Gastrocnemius medialis (tissue), 4 donors: ENCODE measurements at regions not wholly inside any gene's neighbourhood (a gene's known extent, or its start where the extent isn't known, plus 50 kb on each side); places are given as distances from the start of the nearest gene placed in this dataset.

Experiments used
- ATAC-seq, 2 donors: fragments of 150-250 bp; one replicate each; pipeline ENCODE4 v1.9.1; 2016
- DNase-seq, 2 donors: peaks; one replicate each; pipeline ENCODE4 v3.0.0-alpha.2; 2019
- H3K27ac ChIP-seq, 4 donors: fragments of 200-600 bp; sonication (generic); 1 replicate in 1 of 4; 2 replicates in 3 of 4; pipeline ENCODE4 v1.5.1; 2016 to 2018; ENCODE audit warnings: mild to moderate bottlenecking in 2 of 4, moderate library complexity in 1 of 4
- H3K27me3 ChIP-seq, 3 donors: fragments of 200-600 bp; sonication (generic) in 2 of 3; 1 replicate in 1 of 3; 2 replicates in 2 of 3; pipeline versions ENCODE4 v1.5.1 to v1.6.0; 2016 to 2019; ENCODE audit warnings: mild to moderate bottlenecking in 1 of 3, moderate library complexity in 1 of 3
- H3K36me3 ChIP-seq, 2 donors: fragments of 200-600 bp; sonication (generic) in 1 of 2; one replicate each; pipeline ENCODE4 v1.5.1; 2017 to 2018
- H3K4me1 ChIP-seq, 2 donors: fragments of 200-600 bp; sonication (generic) in 1 of 2; one replicate each; pipeline ENCODE4 v1.5.1; 2016 to 2017; ENCODE audit warnings: mild to moderate bottlenecking in 2 of 2
- H3K4me3 ChIP-seq, 4 donors: fragments of 200-600 bp; sonication (generic) in 3 of 4; 1 replicate in 1 of 4; 2 replicates in 3 of 4; pipeline ENCODE4 v1.5.1; 2016 to 2019; ENCODE audit warnings: mild to moderate bottlenecking in 2 of 4
- H3K9me3 ChIP-seq, 3 donors: fragments of 200-600 bp; sonication (generic) in 2 of 3; 1 replicate in 1 of 3; 2 replicates in 2 of 3; pipeline ENCODE4 v1.5.1; 2016 to 2019
- CTCF ChIP-seq, 5 experiments: fragments of 450-650 bp in 3 of 5; fragments of 200-600 bp in 2 of 5; sonication (generic) in 2 of 5; IDR thresholded peaks in 4 of 5; conservative IDR thresholded peaks in 1 of 5; 1 replicate in 4 of 5; 2 replicates in 1 of 5; pipeline ENCODE4 v1.5.1; 2016 to 2019; ENCODE audit warnings: antibody characterized with exemption in 5 of 5, mild to moderate bottlenecking in 3 of 5, moderate library complexity in 3 of 5
- POLR2A ChIP-seq, 2 donors: fragments of 450-650 bp; IDR thresholded peaks; one replicate each; pipeline ENCODE4 v1.6.1; 2017; ENCODE audit warnings: antibody characterized with exemption in 2 of 2, mild to moderate bottlenecking in 2 of 2, moderate library complexity in 2 of 2
- in situ Hi-C, 4 donors: fragments of 200-750 bp; cut with MboI; loops; one replicate each; pipeline versions ENCODE4 v1.15.0 to v1.8.0; 2017; ENCODE audit warnings: low sequenced_read_pairs in 4 of 4
- intact Hi-C: fragments of 100-400 bp; cut with DNase I; formaldehyde crosslinking; loops from one replicate; pipeline ENCODE4 v1.15.1; 2023; ENCODE audit warnings: low total_unique reads

DNA sequence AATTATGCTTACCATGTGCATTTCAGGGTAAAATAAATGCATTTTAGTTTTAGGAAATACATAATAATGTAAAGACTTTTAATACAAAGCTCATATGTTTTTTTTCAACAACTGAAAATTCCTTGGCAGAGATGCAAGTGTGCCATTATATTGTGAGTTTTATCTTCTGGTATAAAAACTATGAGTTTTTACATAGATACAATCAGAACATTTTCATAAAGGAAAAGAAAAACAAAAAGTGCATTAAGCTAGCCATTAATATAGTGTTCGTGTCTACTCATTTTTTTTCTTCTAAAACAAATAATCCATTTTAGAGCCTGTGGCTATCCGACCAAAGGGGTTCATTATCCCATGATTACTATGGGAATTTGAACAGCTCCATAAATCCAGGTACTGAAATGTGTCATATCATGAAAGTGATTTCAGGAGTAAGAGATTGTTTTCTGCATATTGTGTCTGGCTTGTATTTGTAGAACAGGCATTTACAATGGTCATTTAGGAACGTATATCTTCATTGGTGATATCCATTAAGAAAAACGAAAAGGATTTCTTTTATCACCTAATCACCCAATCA, 236.9 kb upstream of the SLC10A2 start:
- H3K4me3 ChIP-seq = no peak overlapping the region
- no peaks in the 10 kb centered on the region for H3K36me3 ChIP-seq
- intact Hi-C loops = no loop called here
- no peak overlapping the region for H3K27ac ChIP-seq
- no peak for DNase-seq
- H3K4me1 ChIP-seq = no peaks in the 10 kb centered on the region
- ATAC-seq = no peak
- no peaks in the 10 kb centered on the region for H3K9me3 ChIP-seq
- in situ Hi-C loops = no loop called here
- TF ChIP-seq CTCF (IDR thresholded peaks at IDR 0.05 in 4 of 5, conservative IDR thresholded peaks at IDR 0.05 in 1 of 5) (no peak), POLR2A (IDR thresholded peaks at IDR 0.05) (no peak)
- H3K27me3 ChIP-seq = no peaks in the 10 kb centered on the region

DNA sequence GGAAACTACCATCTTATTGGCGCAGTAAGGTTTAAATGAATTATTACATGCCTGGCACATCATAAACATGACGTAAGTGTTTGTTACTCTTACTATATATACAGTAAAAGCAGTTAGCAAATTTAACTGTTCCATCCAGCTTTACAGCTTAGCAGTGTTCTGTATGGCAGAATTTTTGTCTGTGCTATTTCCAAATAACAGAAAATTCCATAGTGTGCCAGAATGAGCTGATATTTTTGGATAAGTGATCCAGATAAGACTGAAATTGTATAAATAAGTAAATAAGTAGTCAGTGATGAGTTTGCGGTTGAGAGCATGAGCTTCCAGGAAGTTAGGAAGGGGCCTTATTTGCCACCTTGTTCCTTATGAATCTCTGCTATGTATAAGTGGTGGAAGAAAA, 236.5 kb upstream of the SLC10A2 start:
- Histone ChIP-seq H3K36me3 (no peaks in the 10 kb centered on the region), H3K4me1 (no peaks in the 10 kb centered on the region), H3K27me3 (no peaks in the 10 kb centered on the region), H3K9me3 (no peaks in the 10 kb centered on the region), H3K4me3 (no peak overlapping the region), H3K27ac (no peak overlapping the region)
- intact Hi-C loops (no loop called here), in situ Hi-C loops (no loop called here)
- no peak for TF ChIP-seq POLR2A (IDR thresholded peaks at IDR 0.05)
- no peak for TF ChIP-seq CTCF (IDR thresholded peaks at IDR 0.05 in 4 of 5, conservative IDR thresholded peaks at IDR 0.05 in 1 of 5)
- ATAC-seq (no peak), DNase-seq (no peak)

DNA sequence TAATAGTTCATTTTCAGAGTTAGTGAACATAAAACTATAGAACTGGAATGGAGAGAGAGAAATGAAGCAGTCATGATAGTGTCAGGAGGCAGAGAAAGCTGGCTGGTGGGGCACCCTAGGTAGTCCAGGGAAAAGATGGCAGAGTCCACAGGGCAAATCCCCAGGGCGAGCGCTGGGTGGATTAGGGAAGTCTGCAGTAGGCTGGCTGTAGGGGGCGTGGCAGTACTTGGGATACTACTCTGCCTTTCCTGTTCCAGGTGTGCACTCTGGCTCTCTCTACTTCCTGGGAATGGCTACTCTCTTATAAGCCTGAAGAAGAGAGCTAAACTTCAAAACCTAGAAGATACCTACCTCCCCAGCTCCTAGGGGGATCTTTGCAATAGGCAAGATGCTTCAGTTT, 232.9 kb upstream of the SLC10A2 start:
- ATAC-seq = no peak
- H3K27ac ChIP-seq = no peak overlapping the region
- in situ Hi-C loops = no loop called here

GRCh38 chr13:103297083-103297482, 230.9 kb upstream of the SLC10A2 start:
- TF ChIP-seq CTCF (IDR thresholded peaks at IDR 0.05 in 4 of 5, conservative IDR thresholded peaks at IDR 0.05 in 1 of 5) (no peak), POLR2A (IDR thresholded peaks at IDR 0.05) (no peak)
- in situ Hi-C loops = no loop called here

More for the DNA sequence above, 232.9 kb upstream of the SLC10A2 start:
- TF ChIP-seq CTCF (IDR thresholded peaks at IDR 0.05 in 4 of 5, conservative IDR thresholded peaks at IDR 0.05 in 1 of 5) (no peak), POLR2A (IDR thresholded peaks at IDR 0.05) (no peak)
- intact Hi-C loops = no loop called here
- Histone ChIP-seq H3K36me3 (no peaks in the 10 kb centered on the region), H3K4me1 (no peaks in the 10 kb centered on the region), H3K27me3 (no peaks in the 10 kb centered on the region), H3K4me3 (no peak overlapping the region), H3K9me3 (no peaks in the 10 kb centered on the region)
- DNase-seq = no peak

More at GRCh38 chr13:103297083-103297482, 230.9 kb upstream of the SLC10A2 start:
- intact Hi-C loops = no loop called here
- Histone ChIP-seq H3K4me1 (no peaks in the 10 kb centered on the region), H3K27ac (no peak overlapping the region), H3K27me3 (no peaks in the 10 kb centered on the region), H3K4me3 (no peak overlapping the region), H3K36me3 (no peaks in the 10 kb centered on the region), H3K9me3 (no peaks in the 10 kb centered on the region)
- DNase-seq = no peak
- no peak for ATAC-seq
